22Rv1 (cell line): ENCODE measurements at regions not wholly inside any gene's neighbourhood (a gene's known extent, or its start where the extent isn't known, plus 50 kb on each side); places are given as distances from the start of the nearest gene placed in this dataset.
"Not testable (repeated sequence)": the region's sequence is repeated elsewhere in the genome, so short reads cannot be mapped to it uniquely, and the experiment has no call there.

ENCODE experiments used
- H3K27ac ChIP-seq: fragments of 450-650 bp; 2 replicates; pipeline ENCODE4 v1.5.1; 2017
- ZFX ChIP-seq: fragments of 450-650 bp; IDR thresholded peaks from 2 replicates; pipeline ENCODE4 v1.6.1; 2017; ENCODE audit warnings: antibody characterized with exemption, borderline replicate concordance
- TF ChIP-seq, protein P1 (sequence below): fragments of 450-650 bp; IDR thresholded peaks from 2 replicates; pipeline ENCODE4 v1.5.1; 2017; ENCODE audit warnings: mild to moderate bottlenecking

DNA sequence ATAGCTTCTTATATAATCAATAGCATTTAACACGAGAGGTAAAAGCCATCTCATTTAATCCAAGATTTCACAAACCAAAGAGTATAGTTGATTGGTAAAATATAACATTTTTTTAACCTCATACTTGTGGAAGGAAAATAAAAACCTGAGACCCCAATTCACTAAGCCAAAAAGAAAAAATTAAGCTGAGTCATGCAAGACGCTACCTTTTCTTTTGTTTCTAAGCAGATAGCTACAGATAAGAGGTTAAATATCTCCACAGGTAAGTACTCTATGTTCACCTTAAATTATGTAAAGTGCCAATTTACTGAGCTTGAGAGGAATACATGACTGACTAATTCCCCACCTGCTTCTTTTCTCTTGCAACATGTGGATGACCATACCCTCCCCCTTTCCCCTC is 656.4 kb downstream of the MECOM start:
- TF ChIP-seq ZFX = no peak
- H3K27ac ChIP-seq = no peak overlapping the region

DNA sequence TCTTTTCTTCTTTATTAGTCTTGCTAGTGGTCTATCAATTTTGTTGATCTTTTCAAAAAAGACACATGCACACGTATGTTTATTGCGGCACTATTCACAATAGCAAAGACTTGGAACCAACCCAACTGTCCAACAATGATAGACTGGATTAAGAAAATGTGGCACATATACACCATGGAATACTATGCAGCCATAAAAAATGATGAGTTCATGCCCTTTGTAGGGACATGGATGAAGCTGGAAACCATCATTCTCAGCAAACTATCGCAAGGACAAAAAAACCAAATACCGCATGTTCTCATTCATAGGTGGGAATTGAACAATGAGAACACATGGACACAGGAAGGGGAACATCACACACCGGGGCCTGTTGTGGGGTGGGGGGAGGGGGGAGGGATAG is 657.1 kb downstream of the MECOM start:
- not testable (repeated sequence) for H3K27ac ChIP-seq

DNA sequence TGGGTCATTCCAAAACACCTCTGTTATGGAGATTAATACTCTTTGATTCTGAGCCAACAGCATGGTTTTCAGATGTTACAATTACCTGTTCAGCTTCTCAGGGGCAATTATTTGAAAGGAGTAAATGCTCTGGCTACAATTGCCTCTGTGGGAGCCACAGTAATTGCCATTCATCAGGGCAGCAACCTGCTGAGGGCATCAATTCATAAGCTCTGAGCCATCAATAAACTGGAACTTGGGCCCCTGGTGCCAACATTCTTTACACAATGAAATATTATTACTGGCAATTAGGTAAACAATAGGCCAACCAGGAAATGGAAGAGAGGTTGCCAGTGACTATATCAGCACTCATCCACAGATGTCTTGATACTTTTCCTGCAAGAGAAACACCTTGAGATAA is 660.8 kb downstream of the MECOM start:
- TF ChIP-seq, protein P1, sequence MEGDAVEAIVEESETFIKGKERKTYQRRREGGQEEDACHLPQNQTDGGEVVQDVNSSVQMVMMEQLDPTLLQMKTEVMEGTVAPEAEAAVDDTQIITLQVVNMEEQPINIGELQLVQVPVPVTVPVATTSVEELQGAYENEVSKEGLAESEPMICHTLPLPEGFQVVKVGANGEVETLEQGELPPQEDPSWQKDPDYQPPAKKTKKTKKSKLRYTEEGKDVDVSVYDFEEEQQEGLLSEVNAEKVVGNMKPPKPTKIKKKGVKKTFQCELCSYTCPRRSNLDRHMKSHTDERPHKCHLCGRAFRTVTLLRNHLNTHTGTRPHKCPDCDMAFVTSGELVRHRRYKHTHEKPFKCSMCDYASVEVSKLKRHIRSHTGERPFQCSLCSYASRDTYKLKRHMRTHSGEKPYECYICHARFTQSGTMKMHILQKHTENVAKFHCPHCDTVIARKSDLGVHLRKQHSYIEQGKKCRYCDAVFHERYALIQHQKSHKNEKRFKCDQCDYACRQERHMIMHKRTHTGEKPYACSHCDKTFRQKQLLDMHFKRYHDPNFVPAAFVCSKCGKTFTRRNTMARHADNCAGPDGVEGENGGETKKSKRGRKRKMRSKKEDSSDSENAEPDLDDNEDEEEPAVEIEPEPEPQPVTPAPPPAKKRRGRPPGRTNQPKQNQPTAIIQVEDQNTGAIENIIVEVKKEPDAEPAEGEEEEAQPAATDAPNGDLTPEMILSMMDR = no peak
- no peak for TF ChIP-seq ZFX
- H3K27ac ChIP-seq = no peak overlapping the region

DNA sequence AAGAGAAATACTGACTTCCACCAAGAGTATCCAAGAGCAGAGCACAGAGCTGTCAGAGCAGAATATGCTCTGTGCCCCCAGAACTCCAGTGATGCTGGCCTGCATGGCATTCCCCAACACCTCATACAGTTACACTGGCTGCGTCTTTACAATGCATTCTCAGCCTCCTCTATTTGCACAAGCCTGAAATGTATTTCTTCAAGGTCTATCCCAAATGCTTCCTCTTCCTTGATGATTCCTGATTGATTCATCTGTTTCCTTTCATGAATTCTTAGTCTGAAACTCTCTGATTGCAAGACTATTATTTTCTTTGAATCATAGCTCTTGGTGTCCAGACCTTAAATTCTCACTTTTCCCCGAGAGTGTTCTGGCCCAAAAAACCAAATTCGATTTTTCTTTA is 664.7 kb downstream of the MECOM start:
- no peak overlapping the region for H3K27ac ChIP-seq
- TF ChIP-seq, protein P1 = no peak
- TF ChIP-seq ZFX = no peak

DNA sequence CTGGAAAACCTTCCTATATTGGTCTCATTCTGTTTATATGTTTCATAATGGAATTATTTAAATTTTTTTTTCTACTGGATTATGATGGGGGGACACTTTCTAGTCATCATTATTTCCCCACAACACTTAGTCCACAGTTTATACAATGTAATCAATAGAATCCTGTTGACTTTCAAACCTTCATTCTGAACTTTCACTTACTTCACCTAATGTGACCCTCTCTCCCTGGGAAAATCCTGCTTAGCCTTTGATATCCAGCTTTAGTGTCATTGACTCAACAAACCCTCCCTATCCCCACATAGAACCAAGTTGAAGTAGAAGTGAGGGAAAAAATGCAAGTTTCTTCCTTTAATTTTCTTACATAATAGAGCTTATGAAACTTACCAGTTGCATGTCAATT is 666.0 kb downstream of the MECOM start:
- TF ChIP-seq, protein P1 = no peak
- no peak for TF ChIP-seq ZFX
- no peak overlapping the region for H3K27ac ChIP-seq

DNA sequence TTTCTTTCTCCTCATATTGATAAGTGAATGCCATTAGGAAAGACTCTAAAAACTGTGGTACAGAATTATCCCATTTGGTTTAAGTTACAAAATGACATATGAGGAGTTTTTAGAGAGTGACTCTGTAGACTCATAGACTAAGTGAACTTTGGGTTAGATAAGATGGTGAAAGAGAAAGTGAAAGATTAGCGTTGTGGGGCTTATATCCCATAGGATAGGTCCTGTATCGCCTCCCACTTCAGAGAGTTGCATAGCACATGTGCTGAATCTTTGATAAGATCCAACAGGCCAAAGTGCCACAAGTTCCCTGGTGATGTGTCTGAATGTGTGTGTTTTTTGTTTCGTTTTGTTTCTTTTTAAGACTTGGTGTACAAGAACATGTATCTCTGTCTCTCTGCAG is 666.9 kb downstream of the MECOM start:
- TF ChIP-seq, protein P1 = no peak
- TF ChIP-seq ZFX = no peak
- no peak overlapping the region for H3K27ac ChIP-seq

DNA sequence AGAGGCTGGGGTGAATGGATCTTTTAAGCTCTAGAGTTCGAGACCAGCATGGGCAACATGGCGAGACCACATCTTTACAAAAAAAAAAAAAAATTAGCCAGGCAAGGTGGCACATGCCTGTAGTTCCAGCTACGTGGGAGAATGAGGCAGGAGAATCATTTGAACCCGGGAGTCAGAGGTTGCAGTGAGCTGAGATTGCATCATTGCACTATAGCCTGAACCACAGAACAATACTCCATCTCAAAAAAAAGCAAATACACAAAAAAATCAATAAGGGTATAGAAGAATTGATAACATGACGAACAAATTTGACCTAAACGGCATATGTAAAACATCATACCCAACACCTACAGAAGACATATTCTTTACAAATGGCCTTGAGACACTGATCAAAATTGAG is 668.4 kb downstream of the MECOM start:
- H3K27ac ChIP-seq = no peak overlapping the region
- TF ChIP-seq ZFX = no peak
- TF ChIP-seq, protein P1 = no peak

DNA sequence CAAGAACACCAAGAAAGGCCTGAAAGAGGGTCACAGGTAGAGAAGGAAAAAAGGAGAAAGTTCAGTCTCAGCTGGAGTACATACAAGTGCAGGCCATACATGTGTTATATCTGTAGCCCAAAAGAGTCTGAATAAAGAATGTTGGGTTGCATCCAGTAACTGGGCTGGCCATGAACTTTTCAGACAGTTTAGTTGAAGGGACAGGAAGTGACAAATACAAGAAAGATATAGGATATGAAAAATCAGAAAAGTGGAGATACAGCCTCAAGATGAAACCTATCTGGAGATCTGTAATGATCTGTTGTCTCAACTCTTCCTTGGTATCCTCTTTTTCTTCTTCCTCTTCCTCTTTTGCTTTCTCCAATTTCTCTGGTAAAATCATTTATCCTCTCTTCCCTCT is 671.7 kb downstream of the MECOM start:
- H3K27ac ChIP-seq = no peak overlapping the region
- TF ChIP-seq, protein P1 = no peak
- TF ChIP-seq ZFX = no peak
